Caco-2 (cell line): ENCODE measurements at regions not wholly inside any gene's neighbourhood (a gene's known extent, or its start where the extent isn't known, plus 50 kb on each side); places are given as distances from the start of the nearest gene placed in this dataset.

Source experiments
- BruUV-seq: library from RNA; stranded (reverse); fragments of 400-500 nt; replicated peaks from 2 replicates; lab custom pipeline; 2021; lab: Mats Ljungman, UMichigan
- CTCF ChIA-PET: fragments of 300-600 bp; sonication (Branson Sonifier 250); formaldehyde crosslinking; loops from one replicate; lab custom pipeline; 2022; ENCODE audit warnings: antibody characterized with exemption; lab: Charles Lee
- POLR2A ChIA-PET: fragments of 300-600 bp; sonication (Branson Sonifier 250); formaldehyde crosslinking; loops from one replicate; lab custom pipeline; 2022; ENCODE audit warnings: antibody characterized with exemption; lab: Charles Lee
- DNase-seq, 2 experiments: peaks; one replicate each; pipeline versions ENCODE4 v3.0.0 to v3.0.0-alpha.2; 2020 to 2022
- H3K27me3 ChIP-seq: replicated peaks from 2 replicates; pipeline ENCODE4 v1.6.0; 2011; ENCODE audit warnings: low read length; ENCODE audit not compliant: control insufficient read depth, insufficient read depth
- H3K36me3 ChIP-seq: 2 replicates; pipeline ENCODE4 v1.5.1; 2011; ENCODE audit warnings: low read length; ENCODE audit not compliant: control insufficient read depth, insufficient read depth
- H3K4me1 ChIP-seq: fragments of 250-450 bp; sonication (Bioruptor Pico); 2 replicates; pipeline ENCODE4 v1.5.1; 2020; ENCODE audit warnings: mild to moderate bottlenecking
- H3K4me3 ChIP-seq: 2 replicates; pipeline ENCODE4 v1.5.1; 2011; ENCODE audit warnings: low read depth, mild to moderate bottlenecking, control low read depth, low read length
- H3K9me3 ChIP-seq: fragments of 250-450 bp; sonication (Bioruptor Pico); 2 replicates; pipeline ENCODE4 v1.5.1; 2020; ENCODE audit warnings: mild to moderate bottlenecking, moderate library complexity
- H3K27ac Mint-ChIP-seq: one replicate; pipeline ENCODE4 v1.8.0; 2022; ENCODE audit warnings: mixed read lengths; ENCODE audit not compliant: unreplicated experiment
- H3K27me3 Mint-ChIP-seq: one replicate; pipeline ENCODE4 v1.8.0; 2022; ENCODE audit warnings: mixed read lengths; ENCODE audit not compliant: insufficient read depth, unreplicated experiment
- H3K36me3 Mint-ChIP-seq: one replicate; pipeline ENCODE4 v1.8.0; 2022; ENCODE audit warnings: mild to moderate bottlenecking, mixed read lengths; ENCODE audit not compliant: insufficient read depth, unreplicated experiment
- H3K4me1 Mint-ChIP-seq: one replicate; pipeline ENCODE4 v1.8.0; 2022; ENCODE audit warnings: low read depth, mixed read lengths; ENCODE audit not compliant: unreplicated experiment
- H3K4me3 Mint-ChIP-seq: one replicate; pipeline ENCODE4 v1.8.0; 2022; ENCODE audit warnings: mild to moderate bottlenecking, moderate library complexity, mixed read lengths; ENCODE audit not compliant: unreplicated experiment
- H3K9me3 Mint-ChIP-seq: one replicate; pipeline ENCODE4 v1.8.0; 2022; ENCODE audit warnings: mixed read lengths; ENCODE audit not compliant: unreplicated experiment
- intact Hi-C: fragments of 100-400 bp; cut with micrococcal nuclease; formaldehyde crosslinking; loops from one replicate; pipeline ENCODE4 v1.10.0; 2022; ENCODE audit not compliant: unreplicated experiment
- TF ChIP-seq, protein P1 (sequence below), 2 experiments: fragments of 200-600 bp in 1 of 2; IDR thresholded peaks; 1 replicate in 1 of 2; 2 replicates in 1 of 2; pipeline versions ENCODE4 v1.5.1 to v1.8.0; 2011 to 2022; ENCODE audit warnings: antibody characterized with exemption in 1 of 2, control low read depth in 1 of 2, inconsistent platforms in 1 of 2, low read depth in 1 of 2, low read length in 1 of 2, mild to moderate bottlenecking in 1 of 2, moderate library complexity in 1 of 2; ENCODE audit not compliant: insufficient read depth in 1 of 2, severe bottlenecking in 1 of 2, unreplicated experiment in 1 of 2

DNA sequence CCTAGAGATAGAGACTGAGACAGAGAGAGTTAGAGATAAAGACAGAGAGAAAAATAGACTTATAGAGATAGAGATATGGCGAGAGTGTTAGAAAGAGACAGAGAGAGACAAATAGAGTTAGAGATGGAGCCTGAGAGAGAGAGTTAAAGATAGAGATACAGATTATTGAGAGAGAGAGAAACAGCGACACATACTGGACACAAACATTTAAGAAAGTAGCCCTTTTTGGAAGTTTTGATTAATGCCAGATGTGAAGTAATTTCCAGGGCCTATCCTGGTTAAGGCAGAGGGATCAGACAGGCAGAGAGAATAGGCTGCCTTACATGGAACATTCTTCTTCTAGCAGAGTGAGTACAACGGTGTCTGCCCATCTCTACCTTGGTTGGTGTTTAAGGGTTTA is 311.6 kb upstream of the CDH7 start:
- Mint-ChIP-seq H3K27me3 (peaks cover 2% of the 10 kb centered on the region), H3K4me1 (no peaks in the 10 kb centered on the region), H3K4me3 (no peak overlapping the region), H3K9me3 (no peaks in the 10 kb centered on the region), H3K36me3 (no peaks in the 10 kb centered on the region), H3K27ac (no peak overlapping the region)
- CTCF ChIA-PET, result no interaction called here
- POLR2A ChIA-PET, result no interaction called here
- intact Hi-C loops, result loop anchor here (5.0 kb wide), 1 partner anchor 1402 kb away; no protein-coding TSS in a partner anchor
- Histone ChIP-seq H3K4me1 (no peaks in the 10 kb centered on the region), H3K9me3 (no peaks in the 10 kb centered on the region), H3K36me3 (no peaks in the 10 kb centered on the region), H3K27me3 (no peaks in the 10 kb centered on the region), H3K4me3 (no peak overlapping the region)
- DNase-seq, result no peak
- no TSS peak for BruUV-seq
- TF ChIP-seq, protein P1, sequence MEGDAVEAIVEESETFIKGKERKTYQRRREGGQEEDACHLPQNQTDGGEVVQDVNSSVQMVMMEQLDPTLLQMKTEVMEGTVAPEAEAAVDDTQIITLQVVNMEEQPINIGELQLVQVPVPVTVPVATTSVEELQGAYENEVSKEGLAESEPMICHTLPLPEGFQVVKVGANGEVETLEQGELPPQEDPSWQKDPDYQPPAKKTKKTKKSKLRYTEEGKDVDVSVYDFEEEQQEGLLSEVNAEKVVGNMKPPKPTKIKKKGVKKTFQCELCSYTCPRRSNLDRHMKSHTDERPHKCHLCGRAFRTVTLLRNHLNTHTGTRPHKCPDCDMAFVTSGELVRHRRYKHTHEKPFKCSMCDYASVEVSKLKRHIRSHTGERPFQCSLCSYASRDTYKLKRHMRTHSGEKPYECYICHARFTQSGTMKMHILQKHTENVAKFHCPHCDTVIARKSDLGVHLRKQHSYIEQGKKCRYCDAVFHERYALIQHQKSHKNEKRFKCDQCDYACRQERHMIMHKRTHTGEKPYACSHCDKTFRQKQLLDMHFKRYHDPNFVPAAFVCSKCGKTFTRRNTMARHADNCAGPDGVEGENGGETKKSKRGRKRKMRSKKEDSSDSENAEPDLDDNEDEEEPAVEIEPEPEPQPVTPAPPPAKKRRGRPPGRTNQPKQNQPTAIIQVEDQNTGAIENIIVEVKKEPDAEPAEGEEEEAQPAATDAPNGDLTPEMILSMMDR (IDR thresholded peaks at IDR 0.05; ENCODE audit: insufficient read depth in 1 of 2, low read depth in 1 of 2, low read length in 1 of 2, severe bottlenecking in 1 of 2, unreplicated experiment in 1 of 2), result no peak

DNA sequence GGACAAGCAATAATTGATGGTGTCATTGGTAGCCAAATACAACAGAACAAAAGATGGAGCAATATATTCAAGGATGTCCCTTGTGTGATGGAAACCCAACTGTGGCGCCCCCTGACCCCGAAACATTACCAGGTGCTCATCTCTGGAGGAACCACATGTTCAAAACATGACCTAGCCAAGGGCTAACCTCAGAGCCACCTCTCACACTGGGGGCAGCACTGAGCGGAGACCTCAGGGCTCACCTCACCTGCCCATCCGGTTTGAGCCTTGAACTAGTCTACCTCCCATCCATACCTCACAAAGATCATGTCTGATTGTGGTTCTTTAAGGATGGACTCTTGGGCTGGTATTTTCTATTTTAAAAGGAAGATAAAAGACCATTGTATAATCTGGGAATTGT is 314.4 kb upstream of the CDH7 start:
- POLR2A ChIA-PET, result no interaction called here
- CTCF ChIA-PET, result no interaction called here
- H3K9me3 Mint-ChIP-seq, result no peaks in the 10 kb centered on the region
- no peaks in the 10 kb centered on the region for H3K36me3 ChIP-seq
- BruUV-seq, result no TSS peak
- intact Hi-C loops, result loop anchor here (5.0 kb wide), 1 partner anchor 1399 kb away; no protein-coding TSS in a partner anchor
- H3K36me3 Mint-ChIP-seq, result no peaks in the 10 kb centered on the region
- no peaks in the 10 kb centered on the region for H3K9me3 ChIP-seq
- DNase-seq, result peak in 1 of 2 experiments; percentile 0
- H3K4me1 Mint-ChIP-seq, result no peaks in the 10 kb centered on the region
- peaks cover 2% of the 10 kb centered on the region for H3K27me3 Mint-ChIP-seq
- H3K27ac Mint-ChIP-seq, result no peak overlapping the region
- H3K4me3 Mint-ChIP-seq, result no peak overlapping the region
- no peak overlapping the region for H3K4me3 ChIP-seq
- TF ChIP-seq, protein P1 (IDR thresholded peaks at IDR 0.05; ENCODE audit: insufficient read depth in 1 of 2, low read depth in 1 of 2, low read length in 1 of 2, severe bottlenecking in 1 of 2, unreplicated experiment in 1 of 2), result peak in 1 of 2 experiments; percentile 11
- H3K27me3 ChIP-seq, result no peaks in the 10 kb centered on the region
- H3K4me1 ChIP-seq, result no peaks in the 10 kb centered on the region

DNA sequence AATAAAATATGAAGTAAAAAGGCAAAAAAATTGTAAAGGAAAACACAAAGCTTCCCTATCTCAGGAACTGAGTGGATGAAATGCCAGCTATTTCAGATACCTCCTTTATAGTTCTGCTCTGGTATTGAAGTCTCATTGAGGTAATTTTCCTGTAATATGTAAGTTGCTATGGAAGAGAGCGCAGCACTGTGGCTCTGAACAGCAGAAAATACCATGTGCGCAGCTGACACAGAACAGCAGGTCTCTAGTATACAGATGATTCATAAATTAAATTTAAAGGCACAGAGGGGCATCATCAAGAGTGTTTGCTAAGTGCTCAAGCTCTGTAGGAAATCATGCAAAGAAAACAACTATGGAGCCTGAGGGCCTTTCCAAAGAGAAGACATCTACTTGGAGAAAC is 315.3 kb upstream of the CDH7 start:
- TF ChIP-seq, protein P1 (IDR thresholded peaks at IDR 0.05; ENCODE audit: insufficient read depth in 1 of 2, low read depth in 1 of 2, low read length in 1 of 2, severe bottlenecking in 1 of 2, unreplicated experiment in 1 of 2), result no peak
- ChIA-PET CTCF (no interaction called here), POLR2A (no interaction called here)
- Mint-ChIP-seq H3K9me3 (no peaks in the 10 kb centered on the region), H3K4me3 (no peak overlapping the region), H3K36me3 (no peaks in the 10 kb centered on the region), H3K27ac (no peak overlapping the region), H3K4me1 (no peaks in the 10 kb centered on the region), H3K27me3 (no peaks in the 10 kb centered on the region)
- Histone ChIP-seq H3K9me3 (no peaks in the 10 kb centered on the region), H3K4me3 (no peak overlapping the region), H3K4me1 (no peaks in the 10 kb centered on the region), H3K36me3 (no peaks in the 10 kb centered on the region), H3K27me3 (no peaks in the 10 kb centered on the region)
- DNase-seq, result no peak
- no TSS peak for BruUV-seq
- intact Hi-C loops, result loop anchor here (5.0 kb wide), 1 partner anchor 1398 kb away; no protein-coding TSS in a partner anchor
